AG04449 (cell line): ENCODE measurements at regions not wholly inside any gene's neighbourhood (a gene's known extent, or its start where the extent isn't known, plus 50 kb on each side); places are given as distances from the start of the nearest gene placed in this dataset.
A peak's percentile ranks its signal among the peaks of the same experiment; 100 is the strongest.
"Not testable (repeated sequence)": the region's sequence is repeated elsewhere in the genome, so short reads cannot be mapped to it uniquely, and the experiment has no call there.

ENCODE experiments used
- CTCF ChIA-PET: fragments of 350-600 bp; formaldehyde crosslinking; extraction: SDS; loops from one replicate; lab custom pipeline; 2021; ENCODE audit warnings: antibody characterized with exemption; lab: Yijun Ruan, JAX
- POLR2A ChIA-PET: fragments of 400-600, 350-600 bp; formaldehyde crosslinking; extraction: SDS; loops from one replicate; lab custom pipeline; 2020; ENCODE audit warnings: antibody characterized with exemption, inconsistent platforms; lab: Yijun Ruan, JAX
- DNase-seq: peaks from one replicate; pipeline ENCODE4 v3.0.0-alpha.2; 2010; ENCODE audit warnings: low read depth, low spot score
- H3K4me3 ChIP-seq: 2 replicates; pipeline ENCODE4 v1.5.1; 2011; ENCODE audit warnings: low read depth, mild to moderate bottlenecking, control low read depth, low read length
- CTCF ChIP-seq: IDR thresholded peaks from one replicate; pipeline ENCODE4 v1.5.1; 2011; ENCODE audit warnings: mild to moderate bottlenecking, moderate library complexity, low read length, control low read depth, inconsistent platforms; ENCODE audit not compliant: insufficient read depth; ENCODE audit errors: missing control alignments

- CTCF ChIA-PET = no interaction called here
- no peak for TF ChIP-seq CTCF
- POLR2A ChIA-PET = no interaction called here
- no peak overlapping the region for H3K4me3 ChIP-seq
- no peak for DNase-seq
Measured at GRCh38 chr5:164230341-164230740, 724.9 kb downstream of the MAT2B start.

GRCh38 chr5:164233791-164234190 is 728.4 kb downstream of the MAT2B start:
- POLR2A ChIA-PET = no interaction called here
- no peak overlapping the region for H3K4me3 ChIP-seq
- no peak for DNase-seq
- CTCF ChIA-PET = no interaction called here
- TF ChIP-seq CTCF = no peak

GRCh38 chr5:164234321-164234720 is 728.9 kb downstream of the MAT2B start:
- no peak for DNase-seq
- no peak for TF ChIP-seq CTCF
- H3K4me3 ChIP-seq = no peak overlapping the region
- ChIA-PET CTCF (no interaction called here), POLR2A (no interaction called here)

- POLR2A ChIA-PET = no interaction called here
- CTCF ChIA-PET = no interaction called here
- peak; percentile 87 for DNase-seq
- no peak overlapping the region for H3K4me3 ChIP-seq
- no peak for TF ChIP-seq CTCF
Measured at GRCh38 chr5:164235300-164235891, 730.0 kb downstream of the MAT2B start.

GRCh38 chr5:164237486-164237885 is 732.1 kb downstream of the MAT2B start:
- POLR2A ChIA-PET = no interaction called here
- CTCF ChIA-PET = interaction anchor here (1.2 kb wide), 1 partner anchor 16 kb away, joined by 4 read pairs; no protein-coding TSS in a partner anchor
- peak; percentile 12 for DNase-seq
- no peak for TF ChIP-seq CTCF
- H3K4me3 ChIP-seq = no peak overlapping the region

- POLR2A ChIA-PET, DNase-seq, CTCF ChIA-PET, H3K4me3 ChIP-seq: not testable (repeated sequence)
Measured at GRCh38 chr5:164251781-164252180, 746.4 kb downstream of the MAT2B start.

GRCh38 chr5:164253764-164254163 is 748.3 kb downstream of the MAT2B start:
- ChIA-PET POLR2A (no interaction called here), CTCF (no interaction called here)
- no peak overlapping the region for H3K4me3 ChIP-seq
- no peak for DNase-seq
- TF ChIP-seq CTCF = no peak
